ENCODE measurements at regions not wholly inside any gene's neighbourhood (a gene's known extent, or its start where the extent isn't known, plus 50 kb on each side); places are given as distances from the start of the nearest gene placed in this dataset.

DNA sequence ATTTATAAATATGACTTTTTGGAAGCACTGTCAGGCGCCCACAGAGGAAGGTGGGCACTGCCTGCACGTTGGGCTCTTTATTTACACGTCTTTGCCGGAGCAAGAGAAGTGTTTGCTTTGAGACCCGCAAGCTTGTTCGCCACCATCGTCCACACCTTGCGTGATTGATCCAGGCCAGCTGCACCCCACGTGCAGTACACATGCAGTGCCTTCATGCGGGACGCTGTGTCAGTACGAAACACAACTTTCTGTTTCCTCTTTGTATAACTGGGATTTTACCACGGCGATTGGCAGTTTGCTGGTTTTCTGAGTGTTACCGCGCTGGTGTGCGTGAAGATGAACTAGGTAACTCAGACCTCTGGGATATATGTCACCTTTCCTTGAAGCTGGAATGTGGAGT, 571.0 kb upstream of the SALL3 start (continued):
- no peak for TF ChIP-seq ZNF565 (CRISPR knock-in tag; conservative IDR thresholded peaks at IDR 0.05; ENCODE audit: low read depth)

DNA sequence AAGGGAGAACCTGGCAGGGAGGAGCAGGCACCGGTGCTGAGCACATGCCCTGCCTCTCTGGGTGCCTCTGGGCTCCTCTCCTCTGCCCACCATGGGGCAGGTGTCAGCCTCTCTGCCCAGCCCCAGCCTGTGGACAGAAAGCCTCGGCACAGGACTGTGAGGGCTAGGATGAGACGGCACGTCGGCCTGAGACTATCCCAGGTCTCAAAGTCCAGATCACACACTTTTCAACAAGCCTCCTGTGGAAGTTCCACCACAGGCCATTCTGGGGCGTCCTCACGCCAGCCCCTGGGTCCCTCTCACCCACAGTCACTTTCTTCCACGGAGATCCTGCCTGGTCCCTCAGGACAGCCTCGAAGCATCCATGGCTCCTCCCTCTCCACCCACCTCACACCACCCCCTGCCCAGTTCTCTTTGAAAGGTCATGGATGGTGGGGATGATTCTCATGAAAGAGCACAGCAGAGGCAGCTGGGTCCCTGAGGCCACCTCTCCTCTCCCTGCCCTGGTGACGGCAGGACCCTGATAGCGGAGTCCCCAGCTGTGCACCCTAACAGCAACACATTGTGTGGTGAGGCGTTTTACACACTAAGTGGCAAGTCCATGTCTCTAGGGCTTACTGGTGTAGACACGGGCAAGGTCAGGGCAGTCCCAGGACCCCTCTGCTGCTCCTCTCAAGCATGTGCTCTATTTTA, 569.4 kb upstream of the SALL3 start:
- TF ChIP-seq, protein P1, sequence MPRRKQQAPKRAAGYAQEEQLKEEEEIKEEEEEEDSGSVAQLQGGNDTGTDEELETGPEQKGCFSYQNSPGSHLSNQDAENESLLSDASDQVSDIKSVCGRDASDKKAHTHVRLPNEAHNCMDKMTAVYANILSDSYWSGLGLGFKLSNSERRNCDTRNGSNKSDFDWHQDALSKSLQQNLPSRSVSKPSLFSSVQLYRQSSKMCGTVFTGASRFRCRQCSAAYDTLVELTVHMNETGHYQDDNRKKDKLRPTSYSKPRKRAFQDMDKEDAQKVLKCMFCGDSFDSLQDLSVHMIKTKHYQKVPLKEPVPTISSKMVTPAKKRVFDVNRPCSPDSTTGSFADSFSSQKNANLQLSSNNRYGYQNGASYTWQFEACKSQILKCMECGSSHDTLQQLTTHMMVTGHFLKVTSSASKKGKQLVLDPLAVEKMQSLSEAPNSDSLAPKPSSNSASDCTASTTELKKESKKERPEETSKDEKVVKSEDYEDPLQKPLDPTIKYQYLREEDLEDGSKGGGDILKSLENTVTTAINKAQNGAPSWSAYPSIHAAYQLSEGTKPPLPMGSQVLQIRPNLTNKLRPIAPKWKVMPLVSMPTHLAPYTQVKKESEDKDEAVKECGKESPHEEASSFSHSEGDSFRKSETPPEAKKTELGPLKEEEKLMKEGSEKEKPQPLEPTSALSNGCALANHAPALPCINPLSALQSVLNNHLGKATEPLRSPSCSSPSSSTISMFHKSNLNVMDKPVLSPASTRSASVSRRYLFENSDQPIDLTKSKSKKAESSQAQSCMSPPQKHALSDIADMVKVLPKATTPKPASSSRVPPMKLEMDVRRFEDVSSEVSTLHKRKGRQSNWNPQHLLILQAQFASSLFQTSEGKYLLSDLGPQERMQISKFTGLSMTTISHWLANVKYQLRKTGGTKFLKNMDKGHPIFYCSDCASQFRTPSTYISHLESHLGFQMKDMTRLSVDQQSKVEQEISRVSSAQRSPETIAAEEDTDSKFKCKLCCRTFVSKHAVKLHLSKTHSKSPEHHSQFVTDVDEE (CRISPR knock-in tag; IDR thresholded peaks at IDR 0.05) = no peak
- no peak for TF ChIP-seq ZFP3 (CRISPR knock-in tag; IDR thresholded peaks at IDR 0.05)
- TF ChIP-seq, protein P2, sequence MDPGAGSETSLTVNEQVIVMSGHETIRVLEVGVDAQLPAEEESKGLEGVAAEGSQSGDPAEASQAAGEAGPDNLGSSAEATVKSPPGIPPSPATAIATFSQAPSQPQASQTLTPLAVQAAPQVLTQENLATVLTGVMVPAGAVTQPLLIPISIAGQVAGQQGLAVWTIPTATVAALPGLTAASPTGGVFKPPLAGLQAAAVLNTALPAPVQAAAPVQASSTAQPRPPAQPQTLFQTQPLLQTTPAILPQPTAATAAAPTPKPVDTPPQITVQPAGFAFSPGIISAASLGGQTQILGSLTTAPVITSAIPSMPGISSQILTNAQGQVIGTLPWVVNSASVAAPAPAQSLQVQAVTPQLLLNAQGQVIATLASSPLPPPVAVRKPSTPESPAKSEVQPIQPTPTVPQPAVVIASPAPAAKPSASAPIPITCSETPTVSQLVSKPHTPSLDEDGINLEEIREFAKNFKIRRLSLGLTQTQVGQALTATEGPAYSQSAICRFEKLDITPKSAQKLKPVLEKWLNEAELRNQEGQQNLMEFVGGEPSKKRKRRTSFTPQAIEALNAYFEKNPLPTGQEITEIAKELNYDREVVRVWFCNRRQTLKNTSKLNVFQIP (CRISPR knock-in tag; IDR thresholded peaks at IDR 0.05; ENCODE audit: borderline replicate concordance, low read depth) = no peak
- ATAC-seq = no peak

DNA sequence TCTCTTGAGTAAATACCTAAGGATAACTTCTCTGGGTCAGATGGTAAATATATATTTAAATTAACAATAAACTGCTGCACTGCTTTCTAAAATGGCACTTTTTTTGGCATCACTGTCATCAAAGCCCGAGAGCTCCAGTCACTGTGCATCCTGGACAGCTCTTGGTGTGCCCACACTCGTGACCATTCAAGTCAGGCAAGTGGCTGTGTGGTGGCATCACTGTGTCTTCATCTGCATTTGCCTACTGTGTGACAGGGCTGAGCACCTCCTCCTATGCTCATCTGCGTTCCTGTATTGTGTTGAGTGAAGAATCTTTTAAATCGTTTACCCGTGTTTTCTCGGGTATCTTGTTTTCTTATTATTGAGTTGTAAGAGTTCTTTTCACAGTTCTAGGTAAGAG, 568.1 kb upstream of the SALL3 start:
- TF ChIP-seq, protein P2 (CRISPR knock-in tag; IDR thresholded peaks at IDR 0.05; ENCODE audit: borderline replicate concordance, low read depth) = no peak
- no peak for ATAC-seq

DNA sequence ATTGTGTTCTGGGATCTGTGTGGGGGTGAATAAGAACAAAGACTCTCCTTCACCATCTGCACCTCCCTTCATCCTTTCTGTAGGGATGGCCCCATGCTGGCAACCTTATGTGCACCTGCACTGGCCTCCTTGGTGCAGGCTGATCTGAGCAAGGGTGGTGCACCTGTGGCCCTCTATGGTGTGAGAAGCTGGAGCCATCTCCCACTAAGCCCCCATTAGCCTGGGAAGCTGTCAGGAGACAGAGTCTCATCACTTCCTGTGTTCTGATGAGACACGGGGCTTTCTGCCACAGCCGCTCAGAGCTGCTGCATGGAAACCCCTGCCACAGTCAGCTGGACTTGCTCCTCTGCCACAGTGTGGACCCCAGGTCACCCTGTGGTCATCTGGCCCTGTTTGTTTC, 565.3 kb upstream of the SALL3 start:
- TF ChIP-seq, protein P3, sequence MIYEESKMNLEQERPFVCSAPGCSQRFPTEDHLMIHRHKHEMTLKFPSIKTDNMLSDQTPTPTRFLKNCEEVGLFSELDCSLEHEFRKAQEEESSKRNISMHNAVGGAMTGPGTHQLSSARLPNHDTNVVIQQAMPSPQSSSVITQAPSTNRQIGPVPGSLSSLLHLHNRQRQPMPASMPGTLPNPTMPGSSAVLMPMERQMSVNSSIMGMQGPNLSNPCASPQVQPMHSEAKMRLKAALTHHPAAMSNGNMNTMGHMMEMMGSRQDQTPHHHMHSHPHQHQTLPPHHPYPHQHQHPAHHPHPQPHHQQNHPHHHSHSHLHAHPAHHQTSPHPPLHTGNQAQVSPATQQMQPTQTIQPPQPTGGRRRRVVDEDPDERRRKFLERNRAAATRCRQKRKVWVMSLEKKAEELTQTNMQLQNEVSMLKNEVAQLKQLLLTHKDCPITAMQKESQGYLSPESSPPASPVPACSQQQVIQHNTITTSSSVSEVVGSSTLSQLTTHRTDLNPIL (CRISPR knock-in tag; IDR thresholded peaks at IDR 0.05; ENCODE audit: low read depth) = no peak
- TF ChIP-seq ZNF70 (CRISPR knock-in tag; IDR thresholded peaks at IDR 0.05) (no peak), OSR1 (CRISPR knock-in tag; IDR thresholded peaks at IDR 0.05) (no peak), TOX (CRISPR knock-in tag; IDR thresholded peaks at IDR 0.05; ENCODE audit: borderline replicate concordance) (no peak), PPARA (CRISPR knock-in tag; IDR thresholded peaks at IDR 0.05; ENCODE audit: borderline replicate concordance) (no peak), ESRRG (CRISPR knock-in tag; IDR thresholded peaks at IDR 0.05) (no peak), BACH2 (CRISPR knock-in tag; IDR thresholded peaks at IDR 0.05; ENCODE audit: borderline replicate concordance) (no peak), CSDC2 (CRISPR knock-in tag; IDR thresholded peaks at IDR 0.05) (no peak), ZNF565 (CRISPR knock-in tag; conservative IDR thresholded peaks at IDR 0.05; ENCODE audit: low read depth) (no peak), GLIS3 (CRISPR knock-in tag; IDR thresholded peaks at IDR 0.05) (no peak), RARB (CRISPR knock-in tag; IDR thresholded peaks at IDR 0.05) (no peak), ARNTL (CRISPR knock-in tag; IDR thresholded peaks at IDR 0.05; ENCODE audit: borderline replicate concordance, low read depth) (no peak), ISL1 (CRISPR knock-in tag; IDR thresholded peaks at IDR 0.05) (no peak), ZC3H10 (CRISPR knock-in tag; IDR thresholded peaks at IDR 0.05) (no peak), ZFP3 (CRISPR knock-in tag; IDR thresholded peaks at IDR 0.05) (no peak), SNAI2 (CRISPR knock-in tag; IDR thresholded peaks at IDR 0.05) (no peak)
- TF ChIP-seq, protein P1 (CRISPR knock-in tag; IDR thresholded peaks at IDR 0.05) = no peak
- TF ChIP-seq, protein P4, sequence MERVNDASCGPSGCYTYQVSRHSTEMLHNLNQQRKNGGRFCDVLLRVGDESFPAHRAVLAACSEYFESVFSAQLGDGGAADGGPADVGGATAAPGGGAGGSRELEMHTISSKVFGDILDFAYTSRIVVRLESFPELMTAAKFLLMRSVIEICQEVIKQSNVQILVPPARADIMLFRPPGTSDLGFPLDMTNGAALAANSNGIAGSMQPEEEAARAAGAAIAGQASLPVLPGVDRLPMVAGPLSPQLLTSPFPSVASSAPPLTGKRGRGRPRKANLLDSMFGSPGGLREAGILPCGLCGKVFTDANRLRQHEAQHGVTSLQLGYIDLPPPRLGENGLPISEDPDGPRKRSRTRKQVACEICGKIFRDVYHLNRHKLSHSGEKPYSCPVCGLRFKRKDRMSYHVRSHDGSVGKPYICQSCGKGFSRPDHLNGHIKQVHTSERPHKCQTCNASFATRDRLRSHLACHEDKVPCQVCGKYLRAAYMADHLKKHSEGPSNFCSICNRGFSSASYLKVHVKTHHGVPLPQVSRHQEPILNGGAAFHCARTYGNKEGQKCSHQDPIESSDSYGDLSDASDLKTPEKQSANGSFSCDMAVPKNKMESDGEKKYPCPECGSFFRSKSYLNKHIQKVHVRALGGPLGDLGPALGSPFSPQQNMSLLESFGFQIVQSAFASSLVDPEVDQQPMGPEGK (CRISPR knock-in tag; IDR thresholded peaks at IDR 0.05; ENCODE audit: borderline replicate concordance) = no peak

More for the DNA sequence above, 565.3 kb upstream of the SALL3 start:
- ATAC-seq = no peak
